Liver (tissue), 8 donors: ENCODE measurements at regions not wholly inside any gene's neighbourhood (a gene's known extent, or its start where the extent isn't known, plus 50 kb on each side); places are given as distances from the start of the nearest gene placed in this dataset.
A peak's percentile ranks its signal among the peaks of the same experiment; 100 is the strongest.

ENCODE experiments used
- DNase-seq: peaks from one replicate; pipeline ENCODE4 v3.0.0-alpha.2; 2017; ENCODE audit warnings: low spot score
- H3K27ac ChIP-seq, 2 donors: one replicate each; pipeline ENCODE4 v1.7.0; 2013; ENCODE audit warnings: inconsistent platforms in 2 of 2, low read length in 2 of 2, control low read depth in 1 of 2, low read depth in 1 of 2, mild to moderate bottlenecking in 1 of 2
- H3K27me3 ChIP-seq, 4 donors: one replicate each; pipeline versions ENCODE4 v1.6.1 to v1.7.0; 2013; ENCODE audit warnings: low read length in 3 of 4, inconsistent platforms in 1 of 4, mild to moderate bottlenecking in 1 of 4, moderate library complexity in 1 of 4; ENCODE audit not compliant: control insufficient read depth in 4 of 4, insufficient read depth in 4 of 4
- H3K36me3 ChIP-seq, 4 donors: one replicate each; pipeline versions ENCODE4 v1.6.1 to v1.7.0; 2013; ENCODE audit warnings: low read length in 3 of 4, mild to moderate bottlenecking in 3 of 4, low read depth in 1 of 4, moderate library complexity in 1 of 4; ENCODE audit not compliant: control insufficient read depth in 4 of 4, insufficient read depth in 3 of 4
- H3K4me1 ChIP-seq, 4 donors: one replicate each; pipeline versions ENCODE4 v1.6.1 to v1.7.0; 2013; ENCODE audit warnings: low read length in 3 of 4, mild to moderate bottlenecking in 3 of 4, moderate library complexity in 1 of 4; ENCODE audit not compliant: control insufficient read depth in 4 of 4, insufficient read depth in 4 of 4
- H3K4me3 ChIP-seq, 3 donors: one replicate each; pipeline versions ENCODE4 v1.6.1 to v1.7.0; 2013; ENCODE audit warnings: low read length in 3 of 3, control low read depth in 1 of 3, low read depth in 1 of 3, mild to moderate bottlenecking in 1 of 3
- H3K9ac ChIP-seq, 2 donors: one replicate each; pipeline ENCODE4 v1.7.0; 2013; ENCODE audit warnings: low read length in 2 of 2, mild to moderate bottlenecking in 2 of 2, moderate library complexity in 2 of 2, control low read depth in 1 of 2, low read depth in 1 of 2
- H3K9me3 ChIP-seq, 4 donors: one replicate each; pipeline versions ENCODE4 v1.6.1 to v1.7.0; 2013; ENCODE audit warnings: low read length in 3 of 4; ENCODE audit not compliant: control insufficient read depth in 4 of 4
- EGR1 ChIP-seq, 2 donors: IDR thresholded peaks; 2 replicates each; pipeline ENCODE4 v1.6.1; 2016 to 2018; ENCODE audit warnings: antibody characterized with exemption in 2 of 2, low read depth in 2 of 2
- FOXA1 ChIP-seq: IDR thresholded peaks from 2 replicates; pipeline ENCODE4 v1.6.1; 2016; ENCODE audit warnings: antibody characterized with exemption
- FOXA2 ChIP-seq: IDR thresholded peaks from 2 replicates; pipeline ENCODE4 v1.6.1; 2016; ENCODE audit warnings: antibody characterized with exemption
- GABPA ChIP-seq, 2 donors: IDR thresholded peaks in 1 of 2; conservative IDR thresholded peaks in 1 of 2; 2 replicates each; pipeline ENCODE4 v1.6.1; 2016; ENCODE audit warnings: antibody characterized with exemption in 2 of 2, mild to moderate bottlenecking in 1 of 2, moderate library complexity in 1 of 2
- HNF4A ChIP-seq, 2 donors: conservative IDR thresholded peaks; 2 replicates each; pipeline ENCODE4 v1.6.1; 2016; ENCODE audit warnings: antibody characterized with exemption in 2 of 2, mild to moderate bottlenecking in 2 of 2
- JUND ChIP-seq, 2 donors: IDR thresholded peaks; 2 replicates each; pipeline ENCODE4 v1.6.1; 2016; ENCODE audit warnings: antibody characterized with exemption in 2 of 2
- NR2F2 ChIP-seq: IDR thresholded peaks from 2 replicates; pipeline ENCODE4 v1.6.1; 2016; ENCODE audit warnings: antibody characterized with exemption
- RAD21 ChIP-seq, 2 donors: IDR thresholded peaks; 2 replicates each; pipeline ENCODE4 v1.6.1; 2016; ENCODE audit warnings: antibody characterized with exemption in 2 of 2, mild to moderate bottlenecking in 2 of 2
- RXRA ChIP-seq, 2 donors: IDR thresholded peaks; 2 replicates each; pipeline ENCODE4 v1.6.1; 2017 to 2018; ENCODE audit warnings: antibody characterized with exemption in 2 of 2, mild to moderate bottlenecking in 1 of 2
- SP1 ChIP-seq: IDR thresholded peaks from 2 replicates; pipeline ENCODE4 v1.6.1; 2018; ENCODE audit warnings: antibody characterized with exemption, mild to moderate bottlenecking
- YY1 ChIP-seq: IDR thresholded peaks from 2 replicates; pipeline ENCODE4 v1.6.1; 2016; ENCODE audit warnings: antibody characterized with exemption, mild to moderate bottlenecking
- WGBS: extraction: QIAGEN DNeasy Blood & Tissue Kit; methylation state at CpG from one replicate; pipeline ENCODE4 v1.1.7; 2013; 5-methylcytosine and 5-hydroxymethylcytosine counted together
- TF ChIP-seq, protein P1 (sequence below): IDR thresholded peaks from 2 replicates; pipeline ENCODE4 v1.6.1; 2016; ENCODE audit warnings: antibody characterized with exemption
- TF ChIP-seq, protein P2 (sequence below): fragments of 150-350 bp; IDR thresholded peaks from 2 replicates; pipeline ENCODE4 v1.5.1; 2017; ENCODE audit warnings: improper control_type of control experiment, low read depth, low read length; ENCODE audit not compliant: missing input control
- TF ChIP-seq, protein P3 (sequence below): IDR thresholded peaks from 2 replicates; pipeline ENCODE4 v1.6.1; 2016; ENCODE audit warnings: antibody characterized with exemption
- TF ChIP-seq, protein P4 (sequence below): IDR thresholded peaks from 2 replicates; pipeline ENCODE4 v1.6.1; 2016; ENCODE audit warnings: antibody characterized with exemption, mild to moderate bottlenecking
- donor health status: healthy.
- donor health status: healthy.
- donor health status: healthy.
- donor health status: healthy.
- donor health status: healthy.

DNA sequence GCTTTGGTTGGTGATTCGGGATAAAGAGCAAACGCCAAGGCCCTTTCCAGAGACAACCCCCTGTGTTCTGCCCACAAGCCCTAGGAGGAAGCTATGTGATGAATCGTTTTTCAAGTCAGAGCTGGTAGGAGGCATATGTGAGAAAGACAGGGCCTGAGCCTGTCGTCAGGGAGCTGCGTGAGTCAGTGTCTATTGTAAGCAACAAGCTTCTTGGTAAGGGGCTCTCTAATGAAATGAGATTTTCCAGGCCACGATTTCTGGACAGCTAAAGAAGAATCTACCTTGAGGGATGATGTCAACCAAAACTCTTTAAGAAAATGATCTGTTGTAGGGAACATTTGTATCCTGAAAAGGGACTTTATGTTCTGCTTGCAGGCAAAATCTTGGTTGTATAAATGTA lies 318.9 kb upstream of the IL12A start:
- Histone ChIP-seq H3K9me3 (no peaks in the 10 kb centered on the region), H3K36me3 (no peaks in the 10 kb centered on the region), H3K9ac (no peak overlapping the region), H3K4me3 (no peak overlapping the region), H3K27ac (no peak overlapping the region), H3K4me1 (peaks cover 0 to 5% (median 2%) of the 10 kb centered on the region in 4 donors), H3K27me3 (no peaks in the 10 kb centered on the region)
- 79% methylated on average over 6 of the region's 6 CpGs for WGBS
- DNase-seq: no peak
- TF ChIP-seq, protein P1, sequence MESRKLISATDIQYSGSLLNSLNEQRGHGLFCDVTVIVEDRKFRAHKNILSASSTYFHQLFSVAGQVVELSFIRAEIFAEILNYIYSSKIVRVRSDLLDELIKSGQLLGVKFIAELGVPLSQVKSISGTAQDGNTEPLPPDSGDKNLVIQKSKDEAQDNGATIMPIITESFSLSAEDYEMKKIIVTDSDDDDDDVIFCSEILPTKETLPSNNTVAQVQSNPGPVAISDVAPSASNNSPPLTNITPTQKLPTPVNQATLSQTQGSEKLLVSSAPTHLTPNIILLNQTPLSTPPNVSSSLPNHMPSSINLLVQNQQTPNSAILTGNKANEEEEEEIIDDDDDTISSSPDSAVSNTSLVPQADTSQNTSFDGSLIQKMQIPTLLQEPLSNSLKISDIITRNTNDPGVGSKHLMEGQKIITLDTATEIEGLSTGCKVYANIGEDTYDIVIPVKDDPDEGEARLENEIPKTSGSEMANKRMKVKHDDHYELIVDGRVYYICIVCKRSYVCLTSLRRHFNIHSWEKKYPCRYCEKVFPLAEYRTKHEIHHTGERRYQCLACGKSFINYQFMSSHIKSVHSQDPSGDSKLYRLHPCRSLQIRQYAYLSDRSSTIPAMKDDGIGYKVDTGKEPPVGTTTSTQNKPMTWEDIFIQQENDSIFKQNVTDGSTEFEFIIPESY: no peak
- TF ChIP-seq FOXA1 (no peak), GABPA (IDR thresholded peaks at IDR 0.05 in 1 of 2, conservative IDR thresholded peaks at IDR 0.05 in 1 of 2) (no peak), EGR1 (IDR thresholded peaks at IDR 0.05; ENCODE audit: low read depth in 2 of 2) (no peak), NR2F2 (no peak), RAD21 (IDR thresholded peaks at IDR 0.05) (no peak), JUND (IDR thresholded peaks at IDR 0.05) (no peak)
- TF ChIP-seq, protein P2, sequence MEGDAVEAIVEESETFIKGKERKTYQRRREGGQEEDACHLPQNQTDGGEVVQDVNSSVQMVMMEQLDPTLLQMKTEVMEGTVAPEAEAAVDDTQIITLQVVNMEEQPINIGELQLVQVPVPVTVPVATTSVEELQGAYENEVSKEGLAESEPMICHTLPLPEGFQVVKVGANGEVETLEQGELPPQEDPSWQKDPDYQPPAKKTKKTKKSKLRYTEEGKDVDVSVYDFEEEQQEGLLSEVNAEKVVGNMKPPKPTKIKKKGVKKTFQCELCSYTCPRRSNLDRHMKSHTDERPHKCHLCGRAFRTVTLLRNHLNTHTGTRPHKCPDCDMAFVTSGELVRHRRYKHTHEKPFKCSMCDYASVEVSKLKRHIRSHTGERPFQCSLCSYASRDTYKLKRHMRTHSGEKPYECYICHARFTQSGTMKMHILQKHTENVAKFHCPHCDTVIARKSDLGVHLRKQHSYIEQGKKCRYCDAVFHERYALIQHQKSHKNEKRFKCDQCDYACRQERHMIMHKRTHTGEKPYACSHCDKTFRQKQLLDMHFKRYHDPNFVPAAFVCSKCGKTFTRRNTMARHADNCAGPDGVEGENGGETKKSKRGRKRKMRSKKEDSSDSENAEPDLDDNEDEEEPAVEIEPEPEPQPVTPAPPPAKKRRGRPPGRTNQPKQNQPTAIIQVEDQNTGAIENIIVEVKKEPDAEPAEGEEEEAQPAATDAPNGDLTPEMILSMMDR: no peak
- TF ChIP-seq, protein P3, sequence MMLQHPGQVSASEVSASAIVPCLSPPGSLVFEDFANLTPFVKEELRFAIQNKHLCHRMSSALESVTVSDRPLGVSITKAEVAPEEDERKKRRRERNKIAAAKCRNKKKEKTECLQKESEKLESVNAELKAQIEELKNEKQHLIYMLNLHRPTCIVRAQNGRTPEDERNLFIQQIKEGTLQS: no peak
- TF ChIP-seq, protein P4, sequence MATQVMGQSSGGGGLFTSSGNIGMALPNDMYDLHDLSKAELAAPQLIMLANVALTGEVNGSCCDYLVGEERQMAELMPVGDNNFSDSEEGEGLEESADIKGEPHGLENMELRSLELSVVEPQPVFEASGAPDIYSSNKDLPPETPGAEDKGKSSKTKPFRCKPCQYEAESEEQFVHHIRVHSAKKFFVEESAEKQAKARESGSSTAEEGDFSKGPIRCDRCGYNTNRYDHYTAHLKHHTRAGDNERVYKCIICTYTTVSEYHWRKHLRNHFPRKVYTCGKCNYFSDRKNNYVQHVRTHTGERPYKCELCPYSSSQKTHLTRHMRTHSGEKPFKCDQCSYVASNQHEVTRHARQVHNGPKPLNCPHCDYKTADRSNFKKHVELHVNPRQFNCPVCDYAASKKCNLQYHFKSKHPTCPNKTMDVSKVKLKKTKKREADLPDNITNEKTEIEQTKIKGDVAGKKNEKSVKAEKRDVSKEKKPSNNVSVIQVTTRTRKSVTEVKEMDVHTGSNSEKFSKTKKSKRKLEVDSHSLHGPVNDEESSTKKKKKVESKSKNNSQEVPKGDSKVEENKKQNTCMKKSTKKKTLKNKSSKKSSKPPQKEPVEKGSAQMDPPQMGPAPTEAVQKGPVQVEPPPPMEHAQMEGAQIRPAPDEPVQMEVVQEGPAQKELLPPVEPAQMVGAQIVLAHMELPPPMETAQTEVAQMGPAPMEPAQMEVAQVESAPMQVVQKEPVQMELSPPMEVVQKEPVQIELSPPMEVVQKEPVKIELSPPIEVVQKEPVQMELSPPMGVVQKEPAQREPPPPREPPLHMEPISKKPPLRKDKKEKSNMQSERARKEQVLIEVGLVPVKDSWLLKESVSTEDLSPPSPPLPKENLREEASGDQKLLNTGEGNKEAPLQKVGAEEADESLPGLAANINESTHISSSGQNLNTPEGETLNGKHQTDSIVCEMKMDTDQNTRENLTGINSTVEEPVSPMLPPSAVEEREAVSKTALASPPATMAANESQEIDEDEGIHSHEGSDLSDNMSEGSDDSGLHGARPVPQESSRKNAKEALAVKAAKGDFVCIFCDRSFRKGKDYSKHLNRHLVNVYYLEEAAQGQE: no peak

GRCh38 chr3:159672728-159673688 lies 315.6 kb upstream of the IL12A start:
- WGBS: 95% methylated on average over 5 of the region's 5 CpGs
- H3K36me3 ChIP-seq: no peaks in the 10 kb centered on the region

More at GRCh38 chr3:159672728-159673688, 315.6 kb upstream of the IL12A start:
- Histone ChIP-seq H3K27ac (no peak overlapping the region), H3K4me3 (no peak overlapping the region), H3K27me3 (no peaks in the 10 kb centered on the region), H3K4me1 (peaks cover 0 to 5% (median 2%) of the 10 kb centered on the region in 4 donors), H3K9ac (no peak overlapping the region), H3K9me3 (no peaks in the 10 kb centered on the region)
- DNase-seq: no peak
- TF ChIP-seq, protein P4: no peak
- peak in 1 of 2 donors; percentile 70 for TF ChIP-seq HNF4A (conservative IDR thresholded peaks at IDR 0.05)
- TF ChIP-seq YY1: no peak
- no peak for TF ChIP-seq FOXA2
- no peak for TF ChIP-seq RXRA (IDR thresholded peaks at IDR 0.05)
- peak; percentile 47 for TF ChIP-seq SP1
- TF ChIP-seq, protein P1: no peak
- TF ChIP-seq GABPA (IDR thresholded peaks at IDR 0.05 in 1 of 2, conservative IDR thresholded peaks at IDR 0.05 in 1 of 2): no peak
- no peak for TF ChIP-seq FOXA1
